GM12875 (cell line): ENCODE measurements at regions not wholly inside any gene's neighbourhood (a gene's known extent, or its start where the extent isn't known, plus 50 kb on each side); places are given as distances from the start of the nearest gene placed in this dataset.

Source experiments
- H3K4me3 ChIP-seq: one replicate; pipeline ENCODE4 v1.5.1; 2011; ENCODE audit warnings: low read depth, low read length, control low read depth
- CTCF ChIP-seq: IDR thresholded peaks from 2 replicates; pipeline ENCODE4 v1.5.1; 2011; ENCODE audit warnings: low read depth, mild to moderate bottlenecking, control low read depth, inconsistent platforms, low read length, moderate library complexity, borderline replicate concordance; ENCODE audit not compliant: insufficient read depth

GRCh38 chr13:40292108-40292507 lies 374.3 kb downstream of the FOXO1 start:
- H3K4me3 ChIP-seq: no peak overlapping the region
- TF ChIP-seq CTCF: no peak

GRCh38 chr13:40292536-40292935 lies 373.9 kb downstream of the FOXO1 start:
- no peak overlapping the region for H3K4me3 ChIP-seq
- TF ChIP-seq CTCF: no peak

GRCh38 chr13:40302351-40302750 lies 364.1 kb downstream of the FOXO1 start:
- H3K4me3 ChIP-seq: no peak overlapping the region
- no peak for TF ChIP-seq CTCF

GRCh38 chr13:40304391-40304790 lies 362.1 kb downstream of the FOXO1 start:
- H3K4me3 ChIP-seq: no peak overlapping the region
- TF ChIP-seq CTCF: no peak

GRCh38 chr13:40306817-40307216 lies 359.6 kb downstream of the FOXO1 start:
- no peak overlapping the region for H3K4me3 ChIP-seq
- no peak for TF ChIP-seq CTCF

GRCh38 chr13:40309881-40310280 lies 356.6 kb downstream of the FOXO1 start:
- H3K4me3 ChIP-seq: no peak overlapping the region
- TF ChIP-seq CTCF: no peak

- H3K4me3 ChIP-seq: no peak overlapping the region
- TF ChIP-seq CTCF: no peak
These were observed 354.9 kb downstream of the FOXO1 start for GRCh38 chr13:40311356-40312101.
